CD4-positive, alpha-beta memory T cell (primary cell): ENCODE measurements at regions not wholly inside any gene's neighbourhood (a gene's known extent, or its start where the extent isn't known, plus 50 kb on each side); places are given as distances from the start of the nearest gene placed in this dataset.

Experiments
- CTCF ChIA-PET: fragments of 350-600 bp; sonication (Branson Sonifier 250); formaldehyde crosslinking; loops from one replicate; lab custom pipeline; 2021; ENCODE audit warnings: inconsistent platforms; ENCODE audit not compliant: partially characterized antibody; lab: Charles Lee
- POLR2A ChIA-PET: fragments of 350-600 bp; sonication (Branson Sonifier 250); formaldehyde crosslinking; loops from one replicate; lab custom pipeline; 2021; ENCODE audit not compliant: partially characterized antibody; lab: Charles Lee
- DNase-seq, 5 donors: peaks; one replicate each; pipeline versions ENCODE4 v3.0.0 to v3.0.0-alpha.2; 2020 to 2022; ENCODE audit warnings: mixed read lengths in 1 of 5
- H3K27ac ChIP-seq: one replicate; pipeline ENCODE4 v1.7.0; 2013; ENCODE audit warnings: low read depth, low read length
- H3K27me3 ChIP-seq: 2 replicates; pipeline ENCODE4 v1.7.0; 2013; ENCODE audit warnings: mild to moderate bottlenecking, low read length, moderate library complexity; ENCODE audit not compliant: insufficient read depth
- H3K36me3 ChIP-seq: 2 replicates; pipeline ENCODE4 v1.7.0; 2013; ENCODE audit warnings: mild to moderate bottlenecking, low read length, moderate library complexity; ENCODE audit not compliant: insufficient read depth
- H3K4me1 ChIP-seq: 2 replicates; pipeline ENCODE4 v1.7.0; 2013; ENCODE audit warnings: mild to moderate bottlenecking, low read length, moderate library complexity; ENCODE audit not compliant: insufficient read depth
- H3K4me3 ChIP-seq, 2 donors: one replicate each; pipeline ENCODE4 v1.7.0; 2013; ENCODE audit warnings: low read length in 2 of 2, mild to moderate bottlenecking in 1 of 2
- H3K9me3 ChIP-seq, 2 donors: one replicate each; pipeline ENCODE4 v1.7.0; 2013; ENCODE audit warnings: low read length in 2 of 2, control low read depth in 1 of 2; ENCODE audit not compliant: control insufficient read depth in 1 of 2
- H3K27ac Mint-ChIP-seq, 7 donors: one replicate each; pipeline ENCODE4 v1.8.0; 2020 to 2021; ENCODE audit warnings: mixed read lengths in 7 of 7, mild to moderate bottlenecking in 6 of 7, inconsistent platforms in 3 of 7, moderate library complexity in 3 of 7
- H3K27me3 Mint-ChIP-seq, 2 donors: one replicate each; pipeline ENCODE4 v1.8.0; 2020 to 2021; ENCODE audit warnings: mixed read lengths in 2 of 2
- H3K36me3 Mint-ChIP-seq, 2 donors: one replicate each; pipeline ENCODE4 v1.8.0; 2020 to 2021; ENCODE audit warnings: mixed read lengths in 2 of 2, inconsistent platforms in 1 of 2, mild to moderate bottlenecking in 1 of 2
- H3K4me1 Mint-ChIP-seq, 4 donors: one replicate each; pipeline ENCODE4 v1.8.0; 2020 to 2021; ENCODE audit warnings: mixed read lengths in 4 of 4, mild to moderate bottlenecking in 1 of 4
- H3K4me3 Mint-ChIP-seq, 8 donors: one replicate each; pipeline ENCODE4 v1.8.0; 2020 to 2021; ENCODE audit warnings: mixed read lengths in 8 of 8, mild to moderate bottlenecking in 7 of 8, moderate library complexity in 6 of 8, inconsistent platforms in 3 of 8
- H3K9me3 Mint-ChIP-seq, 8 donors: one replicate each; pipeline ENCODE4 v1.8.0; 2020 to 2021; ENCODE audit warnings: mixed read lengths in 8 of 8, mild to moderate bottlenecking in 5 of 8, inconsistent platforms in 3 of 8, moderate library complexity in 1 of 8
- intact Hi-C: fragments of 100-400 bp; cut with micrococcal nuclease; formaldehyde crosslinking; loops from one replicate; pipeline ENCODE4 v1.15.1; 2023

- Histone ChIP-seq H3K9me3 (no peaks in the 10 kb centered on the region), H3K36me3 (no peaks in the 10 kb centered on the region), H3K27me3 (no peaks in the 10 kb centered on the region), H3K4me3 (no peak overlapping the region), H3K27ac (no peak overlapping the region), H3K4me1 (no peaks in the 10 kb centered on the region)
- POLR2A ChIA-PET, result no interaction called here
- Mint-ChIP-seq H3K4me1 (no peaks in the 10 kb centered on the region), H3K36me3 (no peaks in the 10 kb centered on the region), H3K9me3 (peaks cover 0 to 7% (median 1%) of the 10 kb centered on the region in 8 donors), H3K27ac (no peak overlapping the region), H3K4me3 (no peak overlapping the region), H3K27me3 (peaks cover 1% of the 10 kb centered on the region in 2 donors)
- no peak for DNase-seq
- CTCF ChIA-PET, result no interaction called here
- intact Hi-C loops, result no loop called here
Measured at GRCh38 chr1:55735106-55735505, 519.9 kb upstream of the USP24 start.

- no peaks in the 10 kb centered on the region for H3K27me3 ChIP-seq
- CTCF ChIA-PET, result no interaction called here
- H3K36me3 Mint-ChIP-seq, result no peaks in the 10 kb centered on the region
- H3K4me1 ChIP-seq, result no peaks in the 10 kb centered on the region
- H3K27ac Mint-ChIP-seq, result no peak overlapping the region
- DNase-seq, result no peak
- no peak overlapping the region for H3K4me3 ChIP-seq
- H3K27ac ChIP-seq, result no peak overlapping the region
- no peaks in the 10 kb centered on the region for H3K4me1 Mint-ChIP-seq
- peaks cover 0 to 6% of the 10 kb centered on the region in 2 donors for H3K27me3 Mint-ChIP-seq
- no peak overlapping the region for H3K4me3 Mint-ChIP-seq
- H3K9me3 Mint-ChIP-seq, result peaks cover 0 to 3% (median 0%) of the 10 kb centered on the region in 8 donors
- H3K36me3 ChIP-seq, result no peaks in the 10 kb centered on the region
- no peaks in the 10 kb centered on the region for H3K9me3 ChIP-seq
- intact Hi-C loops, result no loop called here
- POLR2A ChIA-PET, result no interaction called here
Measured at GRCh38 chr1:55726994-55727393, 511.8 kb upstream of the USP24 start.

- Histone ChIP-seq H3K27me3 (no peaks in the 10 kb centered on the region), H3K9me3 (no peaks in the 10 kb centered on the region), H3K4me1 (no peaks in the 10 kb centered on the region), H3K4me3 (no peak overlapping the region), H3K36me3 (no peaks in the 10 kb centered on the region), H3K27ac (no peak overlapping the region)
- no peaks in the 10 kb centered on the region for H3K36me3 Mint-ChIP-seq
- H3K9me3 Mint-ChIP-seq, result peaks cover 0 to 3% (median 0%) of the 10 kb centered on the region in 8 donors
- no peaks in the 10 kb centered on the region for H3K4me1 Mint-ChIP-seq
- H3K27ac Mint-ChIP-seq, result no peak overlapping the region
- intact Hi-C loops, result no loop called here
- ChIA-PET CTCF (no interaction called here), POLR2A (no interaction called here)
- H3K27me3 Mint-ChIP-seq, result peaks cover 0 to 6% of the 10 kb centered on the region in 2 donors
- H3K4me3 Mint-ChIP-seq, result no peak overlapping the region
- no peak for DNase-seq
Measured at GRCh38 chr1:55725378-55725777, 510.2 kb upstream of the USP24 start.

GRCh38 chr1:55724551-55725325 lies 509.6 kb upstream of the USP24 start:
- H3K27ac Mint-ChIP-seq, result no peak overlapping the region
- Histone ChIP-seq H3K36me3 (no peaks in the 10 kb centered on the region), H3K27ac (no peak overlapping the region), H3K27me3 (no peaks in the 10 kb centered on the region), H3K4me1 (no peaks in the 10 kb centered on the region), H3K4me3 (no peak overlapping the region), H3K9me3 (no peaks in the 10 kb centered on the region)
- DNase-seq, result no peak
- intact Hi-C loops, result no loop called here
- peaks cover 0 to 6% of the 10 kb centered on the region in 2 donors for H3K27me3 Mint-ChIP-seq
- H3K36me3 Mint-ChIP-seq, result no peaks in the 10 kb centered on the region
- peaks cover 0 to 3% (median 0%) of the 10 kb centered on the region in 8 donors for H3K9me3 Mint-ChIP-seq
- CTCF ChIA-PET, result no interaction called here
- POLR2A ChIA-PET, result no interaction called here
- no peaks in the 10 kb centered on the region for H3K4me1 Mint-ChIP-seq
- H3K4me3 Mint-ChIP-seq, result no peak overlapping the region

- H3K36me3 ChIP-seq, result no peaks in the 10 kb centered on the region
- Mint-ChIP-seq H3K9me3 (peaks cover 0 to 3% (median 0%) of the 10 kb centered on the region in 8 donors), H3K27me3 (peaks cover 0 to 3% of the 10 kb centered on the region in 2 donors), H3K27ac (no peak overlapping the region), H3K36me3 (no peaks in the 10 kb centered on the region), H3K4me3 (no peak overlapping the region), H3K4me1 (no peaks in the 10 kb centered on the region)
- no peaks in the 10 kb centered on the region for H3K4me1 ChIP-seq
- intact Hi-C loops, result no loop called here
- DNase-seq, result no peak
- no peaks in the 10 kb centered on the region for H3K9me3 ChIP-seq
- CTCF ChIA-PET, result no interaction called here
- H3K27ac ChIP-seq, result no peak overlapping the region
- no peaks in the 10 kb centered on the region for H3K27me3 ChIP-seq
- H3K4me3 ChIP-seq, result no peak overlapping the region
- POLR2A ChIA-PET, result no interaction called here
Measured at GRCh38 chr1:55723001-55723400, 507.8 kb upstream of the USP24 start.

- H3K27me3 Mint-ChIP-seq, result no peaks in the 10 kb centered on the region
Measured at GRCh38 chr1:55720261-55720660, 505.1 kb upstream of the USP24 start.

GRCh38 chr1:55718758-55719671 lies 503.9 kb upstream of the USP24 start:
- H3K27me3 ChIP-seq, result no peaks in the 10 kb centered on the region
- H3K9me3 Mint-ChIP-seq, result peaks cover 0 to 3% (median under 1%) of the 10 kb centered on the region in 8 donors
- H3K27ac ChIP-seq, result no peak overlapping the region
- H3K4me1 Mint-ChIP-seq, result no peaks in the 10 kb centered on the region
- intact Hi-C loops, result no loop called here
- H3K9me3 ChIP-seq, result no peaks in the 10 kb centered on the region
- H3K4me3 Mint-ChIP-seq, result no peak overlapping the region
- ChIA-PET POLR2A (no interaction called here), CTCF (no interaction called here)
- H3K27ac Mint-ChIP-seq, result no peak overlapping the region
- H3K36me3 ChIP-seq, result no peaks in the 10 kb centered on the region
- H3K36me3 Mint-ChIP-seq, result no peaks in the 10 kb centered on the region
- H3K4me3 ChIP-seq, result no peak overlapping the region
- DNase-seq, result no peak
- no peaks in the 10 kb centered on the region for H3K4me1 ChIP-seq
- H3K27me3 Mint-ChIP-seq, result no peaks in the 10 kb centered on the region

More at GRCh38 chr1:55720261-55720660, 505.1 kb upstream of the USP24 start:
- DNase-seq, result no peak
- Histone ChIP-seq H3K27me3 (no peaks in the 10 kb centered on the region), H3K27ac (no peak overlapping the region), H3K9me3 (no peaks in the 10 kb centered on the region), H3K4me1 (no peaks in the 10 kb centered on the region), H3K36me3 (no peaks in the 10 kb centered on the region), H3K4me3 (no peak overlapping the region)
- Mint-ChIP-seq H3K27ac (no peak overlapping the region), H3K4me1 (no peaks in the 10 kb centered on the region), H3K36me3 (no peaks in the 10 kb centered on the region), H3K9me3 (peaks cover 0 to 3% (median 0%) of the 10 kb centered on the region in 8 donors), H3K4me3 (no peak overlapping the region)
- intact Hi-C loops, result no loop called here
- ChIA-PET POLR2A (no interaction called here), CTCF (no interaction called here)
